Stimulated activated CD4-positive, alpha-beta T cell treated with anti-CD3 and anti-CD28 coated beads, Interleukin-4, amount 100 ng/mL, for 4 hours (primary cell): ENCODE measurements at regions not wholly inside any gene's neighbourhood (a gene's known extent, or its start where the extent isn't known, plus 50 kb on each side); places are given as distances from the start of the nearest gene placed in this dataset.
"Not testable (repeated sequence)": the region's sequence is repeated elsewhere in the genome, so short reads cannot be mapped to it uniquely, and the experiment has no call there.

Source experiments
- DNase-seq, 2 experiments: peaks; one replicate each; pipeline ENCODE4 v3.0.0-alpha.2; 2020

- DNase-seq: not testable (repeated sequence)
These were observed 374.4 kb upstream of the FRG1 start for GRCh38 chr4:189566271-189566670.

DNA sequence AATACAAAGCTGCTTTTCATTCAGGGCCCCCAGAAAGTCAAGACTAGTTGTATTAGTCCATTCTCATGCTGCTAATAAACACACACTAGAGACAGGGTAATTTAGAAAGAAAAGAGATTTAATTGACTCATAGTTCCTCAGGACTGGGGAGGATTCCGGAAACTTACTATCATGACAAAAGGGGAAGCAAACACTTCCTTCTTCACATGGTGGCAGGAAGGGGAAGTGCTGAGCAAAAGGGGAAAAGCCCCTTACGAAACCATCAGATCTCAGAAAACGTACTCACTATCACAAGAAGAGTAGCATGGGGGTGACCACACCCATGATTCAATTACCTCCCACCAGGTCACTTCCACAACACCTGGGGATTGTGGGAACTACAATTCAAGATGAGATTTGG lies 373.8 kb upstream of the FRG1 start:
- not testable (repeated sequence) for DNase-seq

- DNase-seq: not testable (repeated sequence)
These were observed 361.0 kb upstream of the FRG1 start for GRCh38 chr4:189579645-189580044.

DNA sequence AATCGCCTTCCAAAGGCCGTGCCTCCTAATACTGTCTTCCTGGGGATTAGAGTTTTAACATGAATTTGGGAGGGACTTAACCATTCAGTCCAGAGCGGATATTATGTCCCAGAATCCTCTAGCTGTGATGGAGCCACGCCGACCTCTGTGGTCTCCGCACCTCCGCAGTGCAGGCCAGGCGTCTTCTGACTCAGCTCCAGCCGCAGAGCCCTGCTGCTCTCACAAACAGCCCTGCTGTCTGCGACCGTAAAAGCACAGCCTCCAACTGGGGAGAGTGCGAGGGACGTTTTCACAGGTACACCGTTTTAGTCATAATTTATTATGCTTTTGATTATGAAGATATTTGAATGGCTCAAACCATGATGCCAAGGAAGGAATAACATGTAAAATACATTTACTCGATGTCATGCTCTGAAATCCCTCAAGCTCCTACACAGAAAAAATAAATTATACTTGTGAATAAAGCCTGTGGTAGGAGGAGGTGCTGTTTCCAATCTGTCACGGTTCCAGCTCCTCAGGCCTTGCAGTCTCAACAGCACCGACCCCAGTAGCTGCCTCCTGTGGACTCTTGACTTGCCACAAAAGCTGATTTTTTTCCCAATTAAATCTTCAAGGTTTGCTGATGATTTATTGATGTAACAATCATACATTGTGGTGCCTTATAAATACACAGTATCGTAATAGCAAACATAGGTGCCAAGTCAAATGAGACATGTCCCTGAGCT lies 353.6 kb upstream of the FRG1 start:
- not testable (repeated sequence) for DNase-seq

GRCh38 chr4:189589201-189589600 lies 351.5 kb upstream of the FRG1 start:
- not testable (repeated sequence) for DNase-seq

GRCh38 chr4:189592890-189593289 lies 347.8 kb upstream of the FRG1 start:
- no peak for DNase-seq

GRCh38 chr4:189597341-189597740 lies 343.3 kb upstream of the FRG1 start:
- DNase-seq: no peak

GRCh38 chr4:189600264-189600663 lies 340.4 kb upstream of the FRG1 start:
- DNase-seq: no peak

DNA sequence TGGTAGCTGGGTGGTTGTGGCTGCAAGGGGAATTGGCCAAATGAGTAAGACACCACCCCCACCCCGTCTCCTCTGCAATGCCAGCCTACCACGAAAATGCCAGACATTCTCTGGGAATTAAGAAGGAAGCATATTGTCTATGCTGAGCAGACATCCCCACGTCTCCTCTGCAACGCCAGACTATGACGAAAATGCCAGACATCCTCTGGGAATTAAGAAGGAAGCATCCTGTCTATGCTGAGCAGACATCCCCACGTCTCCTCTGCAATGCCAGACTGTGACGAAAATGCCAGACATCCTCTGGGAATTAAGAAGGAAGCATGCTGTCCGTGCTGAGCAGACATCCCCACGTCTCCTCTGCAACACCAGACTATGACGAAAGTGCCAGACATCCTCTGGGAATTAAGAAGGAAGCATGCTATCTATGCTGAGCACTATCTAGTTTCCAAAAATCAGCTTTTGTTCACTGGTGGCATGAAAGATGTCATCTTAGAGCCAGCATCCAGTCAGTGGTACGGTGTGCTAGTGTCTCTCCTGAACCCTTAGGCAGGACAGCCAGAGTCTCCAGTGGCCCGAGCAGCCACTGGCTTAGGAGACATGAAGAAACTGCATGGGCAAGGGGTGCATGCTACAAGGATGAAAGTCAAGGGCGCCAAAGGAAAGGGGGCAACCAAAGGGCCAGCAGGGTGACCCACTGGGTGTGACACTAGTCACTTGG lies 339.8 kb upstream of the FRG1 start:
- no peak for DNase-seq

- DNase-seq: not testable (repeated sequence)
These were observed 337.8 kb upstream of the FRG1 start for GRCh38 chr4:189602827-189603226.

- not testable (repeated sequence) for DNase-seq
These were observed 330.1 kb upstream of the FRG1 start for GRCh38 chr4:189610571-189610970.

- DNase-seq: no peak
These were observed 327.5 kb upstream of the FRG1 start for GRCh38 chr4:189613207-189613606.

DNA sequence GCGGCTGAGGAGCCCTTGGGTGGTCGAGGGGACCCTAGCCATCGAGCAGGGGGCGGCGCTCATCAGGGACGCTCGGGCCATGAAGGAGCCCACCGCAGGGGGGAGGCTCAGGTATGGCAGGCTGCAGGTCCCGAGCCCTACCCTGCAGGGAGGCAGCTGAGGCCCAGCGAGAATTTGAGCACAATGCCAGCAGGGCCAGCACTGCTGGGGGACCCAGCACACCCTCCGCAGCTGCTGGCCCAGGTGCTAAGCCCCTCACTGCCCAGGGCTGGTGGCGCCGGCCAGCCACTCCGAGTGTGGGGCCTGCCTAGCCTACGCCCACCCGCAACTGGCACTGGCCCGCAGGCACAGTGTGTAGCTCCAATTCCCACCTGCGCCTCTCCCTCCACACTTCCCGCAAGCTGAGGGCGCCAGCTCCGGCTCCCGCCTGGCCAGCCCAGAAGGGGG lies 325.4 kb upstream of the FRG1 start:
- DNase-seq: no peak

- not testable (repeated sequence) for DNase-seq
These were observed 322.9 kb upstream of the FRG1 start for GRCh38 chr4:189617741-189618140.

DNA sequence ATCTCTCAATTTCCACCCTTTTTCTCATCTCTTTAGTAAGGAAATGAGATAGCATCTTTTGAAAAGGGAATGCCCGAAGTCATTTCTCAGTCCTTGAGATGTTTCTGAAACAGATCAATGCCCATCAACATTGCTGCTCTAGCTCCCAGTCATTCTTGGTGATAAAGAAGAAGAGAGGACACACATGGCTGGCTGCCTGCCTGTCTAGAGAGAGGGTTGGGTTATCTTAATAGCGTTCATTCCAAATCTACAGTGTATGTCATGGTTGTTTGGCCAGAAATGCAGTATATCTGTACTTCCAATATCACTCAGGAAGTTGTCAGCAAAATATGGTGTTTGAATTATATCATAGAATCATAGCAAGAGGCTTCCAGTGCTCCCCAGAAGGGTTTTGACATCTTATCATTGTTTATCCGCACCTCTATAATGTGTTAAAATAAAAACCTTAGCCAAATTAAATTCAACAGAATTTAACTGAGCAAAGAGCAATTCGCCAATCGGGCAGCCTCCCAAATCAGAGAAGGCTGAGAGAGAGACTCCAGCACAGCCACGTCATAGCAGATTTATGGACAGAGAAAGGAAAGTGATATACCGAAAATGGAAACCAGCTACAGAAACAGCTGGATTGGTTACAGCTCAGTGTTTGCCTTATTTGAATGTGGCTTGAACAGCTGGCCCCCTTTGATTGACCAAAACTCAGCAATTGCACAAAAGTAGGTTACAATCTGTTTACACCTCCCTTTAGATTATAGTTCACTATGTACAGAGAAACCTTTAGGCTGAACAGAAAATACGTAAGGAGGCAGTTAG lies 321.0 kb upstream of the FRG1 start:
- DNase-seq: not testable (repeated sequence)

DNA sequence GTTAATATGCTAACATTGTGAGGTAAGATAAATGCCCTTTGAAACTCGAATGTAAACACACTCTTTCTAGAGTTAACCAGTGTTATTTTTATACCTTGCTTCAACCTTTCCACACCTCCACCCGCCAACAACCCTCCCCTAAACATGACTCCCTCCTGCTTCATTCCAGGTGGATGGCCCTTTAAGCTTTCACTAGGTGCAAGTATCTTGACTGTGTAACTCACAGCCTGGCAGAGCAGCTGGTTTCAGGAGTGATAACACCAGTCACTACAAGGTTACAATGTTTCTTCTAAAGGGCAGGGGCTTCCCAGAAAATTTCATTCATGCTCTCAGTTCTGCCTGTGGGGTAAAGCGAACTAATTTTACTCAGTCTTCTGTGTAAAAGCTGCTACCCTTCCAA lies 318.1 kb upstream of the FRG1 start:
- DNase-seq: not testable (repeated sequence)

DNA sequence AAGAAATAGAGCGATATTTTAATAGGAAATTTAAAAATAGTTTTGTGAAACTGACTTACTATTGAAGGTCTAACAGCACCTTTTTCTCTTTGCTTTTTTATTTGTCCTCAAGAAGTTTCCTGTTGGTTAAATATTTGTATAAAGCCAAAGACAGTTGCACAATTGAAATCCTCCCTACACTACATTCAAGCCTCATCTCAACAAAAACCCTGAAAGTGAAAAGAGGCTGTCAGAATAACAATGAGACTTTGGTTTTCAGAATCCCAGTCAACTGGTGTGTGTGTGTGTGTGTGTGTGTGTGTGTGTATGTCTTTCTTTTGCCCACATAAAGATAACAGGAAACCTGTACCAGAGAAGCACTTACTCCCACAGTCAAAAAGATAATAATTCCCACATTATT lies 313.6 kb upstream of the FRG1 start:
- DNase-seq: not testable (repeated sequence)

- not testable (repeated sequence) for DNase-seq
These were observed 310.9 kb upstream of the FRG1 start for GRCh38 chr4:189629733-189630132.

GRCh38 chr4:189630913-189631567 lies 309.6 kb upstream of the FRG1 start:
- DNase-seq: not testable (repeated sequence)

- not testable (repeated sequence) for DNase-seq
These were observed 309.1 kb upstream of the FRG1 start for GRCh38 chr4:189631568-189631916.

GRCh38 chr4:189650436-189650835 lies 290.2 kb upstream of the FRG1 start:
- not testable (repeated sequence) for DNase-seq

- DNase-seq: not testable (repeated sequence)
These were observed 287.5 kb upstream of the FRG1 start for GRCh38 chr4:189653130-189653653.

DNA sequence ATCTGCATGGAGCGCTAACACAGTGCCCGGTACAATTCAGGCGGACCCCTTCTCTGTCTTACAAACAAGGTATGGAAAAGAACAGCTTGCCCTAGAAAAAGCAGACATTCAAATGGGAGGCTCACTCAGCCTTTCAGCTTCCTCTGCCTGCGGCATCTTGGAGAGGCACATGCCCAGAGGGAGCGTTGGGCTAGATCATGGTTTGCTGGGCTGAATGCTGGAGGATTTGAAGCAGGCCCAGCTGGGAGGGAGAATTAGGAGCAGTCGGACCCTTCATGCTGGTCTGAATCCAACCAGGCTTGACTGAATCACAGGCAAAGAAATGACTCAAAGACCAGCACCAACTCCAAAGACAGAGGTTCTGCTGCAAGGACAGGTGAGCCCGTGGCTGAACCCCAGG lies 286.7 kb upstream of the FRG1 start:
- not testable (repeated sequence) for DNase-seq
